Activated CD8-positive, alpha-beta T cell treated with anti-CD3 and anti-CD28 coated beads for 36 hours (primary cell): ENCODE measurements at regions not wholly inside any gene's neighbourhood (a gene's known extent, or its start where the extent isn't known, plus 50 kb on each side); places are given as distances from the start of the nearest gene placed in this dataset.

Source experiments
- ATAC-seq: fragments of 200-7000 bp; cut with Tn5 transposase; one replicate; pipeline ENCODE4 v1.10.0; 2021; ENCODE audit warnings: mild to moderate bottlenecking, moderate library complexity
- CTCF ChIA-PET: fragments of 350-600 bp; sonication (Branson Sonifier 250); formaldehyde crosslinking; loops from one replicate; lab custom pipeline; 2021; ENCODE audit warnings: antibody characterized with exemption; lab: Charles Lee
- POLR2A ChIA-PET: fragments of 350-600 bp; sonication (Branson Sonifier 250); formaldehyde crosslinking; loops from one replicate; lab custom pipeline; 2021; ENCODE audit warnings: antibody characterized with exemption; lab: Charles Lee
- DNase-seq: peaks from one replicate; pipeline ENCODE4 v3.0.0-alpha.2; 2020
- H3K27ac Mint-ChIP-seq: one replicate; pipeline ENCODE4 v1.8.0; 2021; ENCODE audit warnings: mild to moderate bottlenecking, mixed read lengths
- H3K27me3 Mint-ChIP-seq: one replicate; pipeline ENCODE4 v1.8.0; 2021; ENCODE audit warnings: mixed read lengths
- H3K36me3 Mint-ChIP-seq: one replicate; pipeline ENCODE4 v1.8.0; 2021; ENCODE audit warnings: low read depth, mixed read lengths
- H3K4me1 Mint-ChIP-seq: one replicate; pipeline ENCODE4 v1.8.0; 2021; ENCODE audit warnings: low read depth, mixed read lengths
- H3K4me3 Mint-ChIP-seq: one replicate; pipeline ENCODE4 v1.8.0; 2021; ENCODE audit warnings: mild to moderate bottlenecking, moderate library complexity, mixed read lengths
- H3K9me3 Mint-ChIP-seq: one replicate; pipeline ENCODE4 v1.8.0; 2021; ENCODE audit warnings: mixed read lengths
- intact Hi-C: fragments of 100-400 bp; cut with micrococcal nuclease; formaldehyde crosslinking; loops from one replicate; pipeline ENCODE4 v1.10.0; 2022
- TF ChIP-seq, protein P1 (sequence below): fragments of 200-600 bp; IDR thresholded peaks from one replicate; pipeline ENCODE4 v1.8.0; 2022; ENCODE audit warnings: antibody characterized with exemption, mild to moderate bottlenecking

DNA sequence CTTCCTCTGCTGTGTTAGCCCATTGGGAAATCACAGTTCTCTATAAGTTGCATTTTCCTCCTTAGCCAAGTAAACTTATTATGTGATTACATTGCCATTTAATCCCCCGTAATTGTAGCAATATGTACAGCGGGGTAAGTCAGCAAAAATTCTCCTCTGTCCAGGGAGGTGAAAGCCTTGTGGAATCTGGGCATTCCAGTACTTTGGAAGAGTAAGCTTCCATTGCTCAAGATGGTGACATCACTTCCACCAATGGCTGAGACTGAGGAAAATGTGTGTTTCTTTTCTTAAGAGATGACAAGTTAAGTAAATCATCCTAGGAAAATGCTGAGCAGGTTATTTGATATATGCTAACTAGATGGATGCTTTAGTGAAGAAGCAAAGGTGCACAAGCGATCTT, 436.7 kb downstream of the CETN3 start:
- Mint-ChIP-seq H3K4me1 (no peaks in the 10 kb centered on the region), H3K9me3 (no peaks in the 10 kb centered on the region), H3K27me3 (no peaks in the 10 kb centered on the region), H3K27ac (no peak overlapping the region), H3K4me3 (no peak overlapping the region), H3K36me3 (no peaks in the 10 kb centered on the region)
- TF ChIP-seq, protein P1, sequence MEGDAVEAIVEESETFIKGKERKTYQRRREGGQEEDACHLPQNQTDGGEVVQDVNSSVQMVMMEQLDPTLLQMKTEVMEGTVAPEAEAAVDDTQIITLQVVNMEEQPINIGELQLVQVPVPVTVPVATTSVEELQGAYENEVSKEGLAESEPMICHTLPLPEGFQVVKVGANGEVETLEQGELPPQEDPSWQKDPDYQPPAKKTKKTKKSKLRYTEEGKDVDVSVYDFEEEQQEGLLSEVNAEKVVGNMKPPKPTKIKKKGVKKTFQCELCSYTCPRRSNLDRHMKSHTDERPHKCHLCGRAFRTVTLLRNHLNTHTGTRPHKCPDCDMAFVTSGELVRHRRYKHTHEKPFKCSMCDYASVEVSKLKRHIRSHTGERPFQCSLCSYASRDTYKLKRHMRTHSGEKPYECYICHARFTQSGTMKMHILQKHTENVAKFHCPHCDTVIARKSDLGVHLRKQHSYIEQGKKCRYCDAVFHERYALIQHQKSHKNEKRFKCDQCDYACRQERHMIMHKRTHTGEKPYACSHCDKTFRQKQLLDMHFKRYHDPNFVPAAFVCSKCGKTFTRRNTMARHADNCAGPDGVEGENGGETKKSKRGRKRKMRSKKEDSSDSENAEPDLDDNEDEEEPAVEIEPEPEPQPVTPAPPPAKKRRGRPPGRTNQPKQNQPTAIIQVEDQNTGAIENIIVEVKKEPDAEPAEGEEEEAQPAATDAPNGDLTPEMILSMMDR, result no peak
- POLR2A ChIA-PET, result no interaction called here
- intact Hi-C loops, result no loop called here
- CTCF ChIA-PET, result interaction anchor here (0.9 kb wide), 1 partner anchor 21 kb away, joined by 3 read pairs; no protein-coding TSS in a partner anchor
- ATAC-seq (no peak), DNase-seq (no peak)

DNA sequence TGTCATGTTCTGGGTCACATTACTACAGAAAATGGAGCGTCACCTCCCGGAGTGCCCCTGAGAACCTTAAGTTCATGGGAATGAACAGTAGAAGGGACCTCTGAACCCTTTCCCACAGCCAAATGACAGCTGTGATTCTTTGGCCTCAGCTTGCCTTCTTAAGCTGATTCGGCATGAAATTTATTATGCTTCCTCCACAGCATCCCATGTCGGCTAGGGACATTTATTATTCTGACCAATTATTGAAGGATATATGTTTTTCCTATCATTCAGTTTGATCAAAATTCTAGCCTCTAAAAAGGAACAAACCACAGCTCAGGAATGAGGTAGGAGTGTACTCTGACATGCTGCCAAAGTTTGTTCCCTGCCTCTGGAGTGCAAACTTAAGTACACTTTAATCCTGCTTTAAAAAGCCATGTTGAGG, 440.6 kb downstream of the CETN3 start:
- H3K27ac Mint-ChIP-seq, result no peak overlapping the region
- no peaks in the 10 kb centered on the region for H3K36me3 Mint-ChIP-seq
- DNase-seq (no peak), ATAC-seq (no peak)
- intact Hi-C loops, result no loop called here
- ChIA-PET CTCF (no interaction called here), POLR2A (no interaction called here)
- H3K4me3 Mint-ChIP-seq, result no peak overlapping the region
- TF ChIP-seq, protein P1, result no peak
- H3K4me1 Mint-ChIP-seq, result no peaks in the 10 kb centered on the region
- no peaks in the 10 kb centered on the region for H3K9me3 Mint-ChIP-seq
- H3K27me3 Mint-ChIP-seq, result no peaks in the 10 kb centered on the region

DNA sequence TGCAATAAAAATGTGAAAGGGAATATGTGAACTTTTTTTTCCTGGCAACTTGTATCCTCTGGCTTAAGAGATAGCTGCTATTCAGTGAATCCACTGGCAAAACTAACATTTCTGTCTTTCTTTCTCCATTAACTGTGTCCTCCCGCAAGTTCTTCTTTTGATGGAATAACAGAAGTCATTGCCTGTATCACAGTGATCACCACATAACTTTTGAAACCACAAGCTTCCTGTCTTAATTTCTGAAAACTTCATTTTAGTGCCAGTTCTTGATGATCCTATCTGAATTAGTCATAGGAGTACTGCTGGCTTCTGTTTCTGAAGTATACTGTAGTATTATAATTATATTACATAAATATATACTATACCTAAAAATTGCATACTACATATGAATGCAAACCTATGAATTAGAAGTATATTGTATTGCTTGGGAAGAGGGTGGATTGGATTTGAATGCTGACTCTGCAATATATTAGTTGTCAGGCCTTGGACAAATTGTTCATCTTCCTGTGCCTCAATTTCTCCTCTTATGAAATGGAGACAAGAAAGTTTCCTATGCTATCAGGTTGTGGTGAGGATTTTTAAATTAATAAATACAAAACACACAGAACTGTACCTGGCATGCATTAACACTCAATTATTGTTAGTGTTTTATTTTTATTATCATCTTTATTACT, 441.6 kb downstream of the CETN3 start:
- intact Hi-C loops, result no loop called here
- Mint-ChIP-seq H3K27me3 (no peaks in the 10 kb centered on the region), H3K4me3 (no peak overlapping the region), H3K36me3 (no peaks in the 10 kb centered on the region), H3K9me3 (no peaks in the 10 kb centered on the region), H3K27ac (no peak overlapping the region), H3K4me1 (no peaks in the 10 kb centered on the region)
- ChIA-PET CTCF (no interaction called here), POLR2A (interaction anchor here (0.6 kb wide), 1 partner anchor 44 kb away, joined by 3 read pairs; no protein-coding TSS in a partner anchor)
- TF ChIP-seq, protein P1, result no peak
- ATAC-seq (no peak), DNase-seq (no peak)

DNA sequence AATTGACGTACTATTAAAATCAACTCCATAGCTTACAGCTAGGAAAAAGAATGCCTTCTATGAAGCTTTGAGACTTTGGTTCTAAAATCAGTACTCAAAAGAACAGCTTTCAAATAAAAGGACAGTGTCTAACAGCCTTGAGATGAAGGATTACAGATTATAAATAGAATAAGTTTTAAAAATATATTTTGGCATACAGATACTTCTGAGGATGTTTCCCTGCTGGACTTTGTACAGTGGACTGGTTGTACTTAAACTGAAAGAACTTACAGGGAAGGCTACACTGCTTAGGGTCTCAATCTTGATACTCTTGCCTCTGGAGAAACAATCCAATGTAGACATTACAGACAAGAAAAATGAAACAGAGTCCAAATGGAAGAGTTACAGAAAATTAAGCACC, 452.7 kb downstream of the CETN3 start:
- H3K9me3 Mint-ChIP-seq, result no peaks in the 10 kb centered on the region
- H3K4me3 Mint-ChIP-seq, result no peak overlapping the region
- TF ChIP-seq, protein P1, result no peak
- intact Hi-C loops, result no loop called here
- CTCF ChIA-PET, result no interaction called here
- no peaks in the 10 kb centered on the region for H3K27me3 Mint-ChIP-seq
- POLR2A ChIA-PET, result no interaction called here
- DNase-seq (no peak), ATAC-seq (no peak)
- no peak overlapping the region for H3K27ac Mint-ChIP-seq
- no peaks in the 10 kb centered on the region for H3K36me3 Mint-ChIP-seq
- H3K4me1 Mint-ChIP-seq, result no peaks in the 10 kb centered on the region

DNA sequence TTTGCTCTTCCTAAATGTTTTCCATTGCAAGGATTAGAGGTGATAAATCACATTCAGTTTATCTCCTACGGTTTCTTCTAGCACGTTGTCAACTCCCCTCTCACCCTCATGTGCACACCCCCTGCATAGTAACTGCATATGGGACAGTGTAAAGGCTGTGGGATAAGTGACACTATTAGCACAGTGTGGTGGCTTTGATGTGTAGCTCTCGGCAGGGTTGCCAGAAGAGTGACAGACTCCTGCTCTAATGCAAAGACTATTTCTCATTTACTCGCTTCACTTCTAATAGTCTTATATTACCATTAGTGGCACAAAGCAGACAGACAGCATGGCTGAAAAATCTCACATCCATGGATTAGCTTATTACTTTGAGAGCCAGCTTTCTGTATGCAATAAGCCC, 454.6 kb downstream of the CETN3 start:
- no peaks in the 10 kb centered on the region for H3K27me3 Mint-ChIP-seq
- H3K36me3 Mint-ChIP-seq, result no peaks in the 10 kb centered on the region
- no peaks in the 10 kb centered on the region for H3K9me3 Mint-ChIP-seq
- TF ChIP-seq, protein P1, result no peak
- DNase-seq, result no peak
- ATAC-seq, result no peak
- no peak overlapping the region for H3K4me3 Mint-ChIP-seq
- ChIA-PET CTCF (no interaction called here), POLR2A (no interaction called here)
- no peaks in the 10 kb centered on the region for H3K4me1 Mint-ChIP-seq
- intact Hi-C loops, result no loop called here
- H3K27ac Mint-ChIP-seq, result no peak overlapping the region
